ENCODE measurements at regions not wholly inside any gene's neighbourhood (a gene's known extent, or its start where the extent isn't known, plus 50 kb on each side); places are given as distances from the start of the nearest gene placed in this dataset.

DNA sequence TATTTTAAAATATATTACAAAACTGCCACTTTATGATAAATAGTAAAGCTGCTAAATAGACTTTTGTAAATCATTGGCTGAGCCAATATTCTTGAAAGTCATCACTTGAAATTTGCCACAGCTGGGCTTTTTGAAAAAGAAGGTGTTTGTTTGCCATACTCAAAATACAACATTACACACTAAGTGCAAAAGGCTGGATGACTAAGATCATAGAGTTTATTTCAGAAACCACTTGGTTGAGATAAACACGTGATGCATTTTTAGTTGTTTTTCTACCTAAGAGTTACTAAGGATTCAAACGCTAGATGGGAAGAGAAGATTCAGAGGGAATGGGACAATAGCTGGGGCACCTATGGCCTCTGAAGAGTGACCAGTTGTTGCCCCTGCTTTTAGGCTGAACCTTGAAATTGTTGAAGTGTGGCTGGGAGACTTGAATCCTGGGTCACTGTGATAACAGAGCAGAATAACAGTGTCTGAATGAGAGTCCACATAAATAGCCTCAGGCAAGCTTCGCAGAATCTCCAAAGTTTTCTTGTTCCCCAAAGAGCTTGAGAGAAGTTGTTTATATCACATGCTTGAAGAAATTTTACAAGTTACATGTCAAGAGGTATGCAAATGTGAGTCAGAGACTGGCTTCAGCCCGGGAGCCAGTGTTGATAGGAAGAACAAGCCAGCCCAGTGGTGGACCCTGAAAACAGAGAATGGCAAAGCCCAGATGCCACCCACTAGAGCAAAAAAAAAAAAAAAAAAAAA is 409.8 kb downstream of the GPD2 start:
- TF ChIP-seq, protein P1, sequence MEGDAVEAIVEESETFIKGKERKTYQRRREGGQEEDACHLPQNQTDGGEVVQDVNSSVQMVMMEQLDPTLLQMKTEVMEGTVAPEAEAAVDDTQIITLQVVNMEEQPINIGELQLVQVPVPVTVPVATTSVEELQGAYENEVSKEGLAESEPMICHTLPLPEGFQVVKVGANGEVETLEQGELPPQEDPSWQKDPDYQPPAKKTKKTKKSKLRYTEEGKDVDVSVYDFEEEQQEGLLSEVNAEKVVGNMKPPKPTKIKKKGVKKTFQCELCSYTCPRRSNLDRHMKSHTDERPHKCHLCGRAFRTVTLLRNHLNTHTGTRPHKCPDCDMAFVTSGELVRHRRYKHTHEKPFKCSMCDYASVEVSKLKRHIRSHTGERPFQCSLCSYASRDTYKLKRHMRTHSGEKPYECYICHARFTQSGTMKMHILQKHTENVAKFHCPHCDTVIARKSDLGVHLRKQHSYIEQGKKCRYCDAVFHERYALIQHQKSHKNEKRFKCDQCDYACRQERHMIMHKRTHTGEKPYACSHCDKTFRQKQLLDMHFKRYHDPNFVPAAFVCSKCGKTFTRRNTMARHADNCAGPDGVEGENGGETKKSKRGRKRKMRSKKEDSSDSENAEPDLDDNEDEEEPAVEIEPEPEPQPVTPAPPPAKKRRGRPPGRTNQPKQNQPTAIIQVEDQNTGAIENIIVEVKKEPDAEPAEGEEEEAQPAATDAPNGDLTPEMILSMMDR (conservative IDR thresholded peaks at IDR 0.05 in 1 of 2, IDR thresholded peaks at IDR 0.05 in 1 of 2; ENCODE audit: low read depth in 1 of 2, low read length in 2 of 2) = no peak
- no peak for TF ChIP-seq EZH2 (IDR thresholded peaks at IDR 0.05; ENCODE audit: low read length, missing control alignments)

Measured in fibroblast of lung (primary cell).